ENCODE measurements at regions not wholly inside any gene's neighbourhood (a gene's known extent, or its start where the extent isn't known, plus 50 kb on each side); places are given as distances from the start of the nearest gene placed in this dataset.

DNA sequence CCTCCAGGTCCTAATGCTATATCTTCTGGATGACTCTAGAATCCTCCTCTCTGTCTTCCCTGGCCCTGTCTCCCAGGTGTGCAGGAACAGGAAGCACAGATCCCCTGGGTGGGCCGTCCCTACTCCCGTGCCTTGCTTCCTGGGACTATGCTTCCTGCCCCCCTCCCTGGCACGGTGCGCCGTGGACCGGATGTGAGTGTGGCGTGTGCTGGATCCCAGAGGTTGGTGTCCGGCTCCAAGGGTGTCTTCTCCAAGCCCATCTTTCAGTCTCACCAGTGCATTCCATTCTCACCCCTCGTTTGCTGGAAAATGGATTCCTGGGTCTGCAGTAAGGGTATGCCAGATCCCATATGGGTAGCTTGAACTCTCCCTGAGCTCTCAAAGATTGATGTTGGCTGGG lies 144.4 kb upstream of the TWIST2 start:
- TF ChIP-seq, protein P1, sequence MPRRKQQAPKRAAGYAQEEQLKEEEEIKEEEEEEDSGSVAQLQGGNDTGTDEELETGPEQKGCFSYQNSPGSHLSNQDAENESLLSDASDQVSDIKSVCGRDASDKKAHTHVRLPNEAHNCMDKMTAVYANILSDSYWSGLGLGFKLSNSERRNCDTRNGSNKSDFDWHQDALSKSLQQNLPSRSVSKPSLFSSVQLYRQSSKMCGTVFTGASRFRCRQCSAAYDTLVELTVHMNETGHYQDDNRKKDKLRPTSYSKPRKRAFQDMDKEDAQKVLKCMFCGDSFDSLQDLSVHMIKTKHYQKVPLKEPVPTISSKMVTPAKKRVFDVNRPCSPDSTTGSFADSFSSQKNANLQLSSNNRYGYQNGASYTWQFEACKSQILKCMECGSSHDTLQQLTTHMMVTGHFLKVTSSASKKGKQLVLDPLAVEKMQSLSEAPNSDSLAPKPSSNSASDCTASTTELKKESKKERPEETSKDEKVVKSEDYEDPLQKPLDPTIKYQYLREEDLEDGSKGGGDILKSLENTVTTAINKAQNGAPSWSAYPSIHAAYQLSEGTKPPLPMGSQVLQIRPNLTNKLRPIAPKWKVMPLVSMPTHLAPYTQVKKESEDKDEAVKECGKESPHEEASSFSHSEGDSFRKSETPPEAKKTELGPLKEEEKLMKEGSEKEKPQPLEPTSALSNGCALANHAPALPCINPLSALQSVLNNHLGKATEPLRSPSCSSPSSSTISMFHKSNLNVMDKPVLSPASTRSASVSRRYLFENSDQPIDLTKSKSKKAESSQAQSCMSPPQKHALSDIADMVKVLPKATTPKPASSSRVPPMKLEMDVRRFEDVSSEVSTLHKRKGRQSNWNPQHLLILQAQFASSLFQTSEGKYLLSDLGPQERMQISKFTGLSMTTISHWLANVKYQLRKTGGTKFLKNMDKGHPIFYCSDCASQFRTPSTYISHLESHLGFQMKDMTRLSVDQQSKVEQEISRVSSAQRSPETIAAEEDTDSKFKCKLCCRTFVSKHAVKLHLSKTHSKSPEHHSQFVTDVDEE (CRISPR knock-in tag; IDR thresholded peaks at IDR 0.05) = no peak
- TF ChIP-seq, protein P2, sequence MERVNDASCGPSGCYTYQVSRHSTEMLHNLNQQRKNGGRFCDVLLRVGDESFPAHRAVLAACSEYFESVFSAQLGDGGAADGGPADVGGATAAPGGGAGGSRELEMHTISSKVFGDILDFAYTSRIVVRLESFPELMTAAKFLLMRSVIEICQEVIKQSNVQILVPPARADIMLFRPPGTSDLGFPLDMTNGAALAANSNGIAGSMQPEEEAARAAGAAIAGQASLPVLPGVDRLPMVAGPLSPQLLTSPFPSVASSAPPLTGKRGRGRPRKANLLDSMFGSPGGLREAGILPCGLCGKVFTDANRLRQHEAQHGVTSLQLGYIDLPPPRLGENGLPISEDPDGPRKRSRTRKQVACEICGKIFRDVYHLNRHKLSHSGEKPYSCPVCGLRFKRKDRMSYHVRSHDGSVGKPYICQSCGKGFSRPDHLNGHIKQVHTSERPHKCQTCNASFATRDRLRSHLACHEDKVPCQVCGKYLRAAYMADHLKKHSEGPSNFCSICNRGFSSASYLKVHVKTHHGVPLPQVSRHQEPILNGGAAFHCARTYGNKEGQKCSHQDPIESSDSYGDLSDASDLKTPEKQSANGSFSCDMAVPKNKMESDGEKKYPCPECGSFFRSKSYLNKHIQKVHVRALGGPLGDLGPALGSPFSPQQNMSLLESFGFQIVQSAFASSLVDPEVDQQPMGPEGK (CRISPR knock-in tag; IDR thresholded peaks at IDR 0.05; ENCODE audit: borderline replicate concordance) = no peak
- no peak for TF ChIP-seq GLIS3 (CRISPR knock-in tag; IDR thresholded peaks at IDR 0.05)
- TF ChIP-seq ZNF565 (CRISPR knock-in tag; conservative IDR thresholded peaks at IDR 0.05; ENCODE audit: low read depth) = no peak
- TF ChIP-seq RARB (CRISPR knock-in tag; IDR thresholded peaks at IDR 0.05) = no peak
- no peak for TF ChIP-seq OSR1 (CRISPR knock-in tag; IDR thresholded peaks at IDR 0.05)
- no peak for TF ChIP-seq ISL1 (CRISPR knock-in tag; IDR thresholded peaks at IDR 0.05)
- TF ChIP-seq, protein P3, sequence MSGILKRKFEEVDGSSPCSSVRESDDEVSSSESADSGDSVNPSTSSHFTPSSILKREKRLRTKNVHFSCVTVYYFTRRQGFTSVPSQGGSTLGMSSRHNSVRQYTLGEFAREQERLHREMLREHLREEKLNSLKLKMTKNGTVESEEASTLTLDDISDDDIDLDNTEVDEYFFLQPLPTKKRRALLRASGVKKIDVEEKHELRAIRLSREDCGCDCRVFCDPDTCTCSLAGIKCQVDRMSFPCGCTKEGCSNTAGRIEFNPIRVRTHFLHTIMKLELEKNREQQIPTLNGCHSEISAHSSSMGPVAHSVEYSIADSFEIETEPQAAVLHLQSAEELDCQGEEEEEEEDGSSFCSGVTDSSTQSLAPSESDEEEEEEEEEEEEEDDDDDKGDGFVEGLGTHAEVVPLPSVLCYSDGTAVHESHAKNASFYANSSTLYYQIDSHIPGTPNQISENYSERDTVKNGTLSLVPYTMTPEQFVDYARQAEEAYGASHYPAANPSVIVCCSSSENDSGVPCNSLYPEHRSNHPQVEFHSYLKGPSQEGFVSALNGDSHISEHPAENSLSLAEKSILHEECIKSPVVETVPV (CRISPR knock-in tag; IDR thresholded peaks at IDR 0.05) = no peak
- no peak for TF ChIP-seq ZNF8 (CRISPR knock-in tag; IDR thresholded peaks at IDR 0.05)
- TF ChIP-seq ZFP30 (CRISPR knock-in tag; IDR thresholded peaks at IDR 0.05) = no peak
- TF ChIP-seq, protein P4, sequence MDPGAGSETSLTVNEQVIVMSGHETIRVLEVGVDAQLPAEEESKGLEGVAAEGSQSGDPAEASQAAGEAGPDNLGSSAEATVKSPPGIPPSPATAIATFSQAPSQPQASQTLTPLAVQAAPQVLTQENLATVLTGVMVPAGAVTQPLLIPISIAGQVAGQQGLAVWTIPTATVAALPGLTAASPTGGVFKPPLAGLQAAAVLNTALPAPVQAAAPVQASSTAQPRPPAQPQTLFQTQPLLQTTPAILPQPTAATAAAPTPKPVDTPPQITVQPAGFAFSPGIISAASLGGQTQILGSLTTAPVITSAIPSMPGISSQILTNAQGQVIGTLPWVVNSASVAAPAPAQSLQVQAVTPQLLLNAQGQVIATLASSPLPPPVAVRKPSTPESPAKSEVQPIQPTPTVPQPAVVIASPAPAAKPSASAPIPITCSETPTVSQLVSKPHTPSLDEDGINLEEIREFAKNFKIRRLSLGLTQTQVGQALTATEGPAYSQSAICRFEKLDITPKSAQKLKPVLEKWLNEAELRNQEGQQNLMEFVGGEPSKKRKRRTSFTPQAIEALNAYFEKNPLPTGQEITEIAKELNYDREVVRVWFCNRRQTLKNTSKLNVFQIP (CRISPR knock-in tag; IDR thresholded peaks at IDR 0.05; ENCODE audit: borderline replicate concordance, low read depth) = no peak
- no peak for TF ChIP-seq ARNTL (CRISPR knock-in tag; IDR thresholded peaks at IDR 0.05; ENCODE audit: borderline replicate concordance, low read depth)

DNA sequence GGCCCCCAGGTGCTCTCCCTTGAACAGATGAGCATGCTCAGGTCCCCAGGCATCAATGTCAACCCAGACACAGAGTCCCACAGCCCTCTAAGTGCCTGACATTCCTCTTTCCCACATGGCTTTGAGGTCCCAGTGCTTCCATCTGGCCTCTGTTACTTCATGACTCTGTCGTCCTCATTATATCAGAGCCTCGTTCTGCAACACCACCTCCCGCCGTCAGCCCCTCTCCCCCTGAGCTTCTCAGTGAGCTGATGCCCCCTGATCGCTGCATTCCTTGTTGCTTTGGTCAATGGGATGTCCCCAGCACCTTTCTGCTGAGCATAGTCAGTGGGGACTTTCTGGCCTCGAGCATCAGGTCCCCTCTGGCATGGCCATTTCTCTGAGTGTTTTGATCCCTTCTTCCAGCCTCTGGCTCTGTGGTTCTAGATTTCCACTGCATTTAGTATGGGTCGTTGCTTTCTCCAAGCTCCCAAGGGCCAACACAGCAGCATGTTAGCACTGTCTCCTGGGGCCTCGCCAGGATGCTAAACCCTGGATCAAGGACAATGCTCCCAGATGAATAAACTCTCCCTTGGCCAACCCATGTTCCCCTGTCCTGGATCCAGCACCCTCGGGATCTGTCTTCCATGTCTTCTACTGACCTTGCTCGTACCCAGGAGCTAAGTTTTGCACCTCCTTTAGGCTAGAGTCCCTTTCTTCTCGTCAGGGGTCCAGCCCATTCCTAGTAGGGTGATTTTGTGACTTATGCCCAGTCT lies 143.2 kb upstream of the TWIST2 start:
- TF ChIP-seq PPARA (CRISPR knock-in tag; IDR thresholded peaks at IDR 0.05; ENCODE audit: borderline replicate concordance) (no peak), ZNF70 (CRISPR knock-in tag; IDR thresholded peaks at IDR 0.05) (no peak), BACH2 (CRISPR knock-in tag; IDR thresholded peaks at IDR 0.05; ENCODE audit: borderline replicate concordance) (no peak), ARNTL (CRISPR knock-in tag; IDR thresholded peaks at IDR 0.05; ENCODE audit: borderline replicate concordance, low read depth) (no peak), ESRRG (CRISPR knock-in tag; IDR thresholded peaks at IDR 0.05) (no peak), ZFP30 (CRISPR knock-in tag; IDR thresholded peaks at IDR 0.05) (no peak), OSR1 (CRISPR knock-in tag; IDR thresholded peaks at IDR 0.05) (no peak), CSDC2 (CRISPR knock-in tag; IDR thresholded peaks at IDR 0.05) (no peak), TCF4 (CRISPR knock-in tag; IDR thresholded peaks at IDR 0.05; ENCODE audit: borderline replicate concordance) (no peak), SNAI2 (CRISPR knock-in tag; IDR thresholded peaks at IDR 0.05) (no peak), GLIS3 (CRISPR knock-in tag; IDR thresholded peaks at IDR 0.05) (no peak), ZNF8 (CRISPR knock-in tag; IDR thresholded peaks at IDR 0.05) (no peak)
- TF ChIP-seq, protein P5, sequence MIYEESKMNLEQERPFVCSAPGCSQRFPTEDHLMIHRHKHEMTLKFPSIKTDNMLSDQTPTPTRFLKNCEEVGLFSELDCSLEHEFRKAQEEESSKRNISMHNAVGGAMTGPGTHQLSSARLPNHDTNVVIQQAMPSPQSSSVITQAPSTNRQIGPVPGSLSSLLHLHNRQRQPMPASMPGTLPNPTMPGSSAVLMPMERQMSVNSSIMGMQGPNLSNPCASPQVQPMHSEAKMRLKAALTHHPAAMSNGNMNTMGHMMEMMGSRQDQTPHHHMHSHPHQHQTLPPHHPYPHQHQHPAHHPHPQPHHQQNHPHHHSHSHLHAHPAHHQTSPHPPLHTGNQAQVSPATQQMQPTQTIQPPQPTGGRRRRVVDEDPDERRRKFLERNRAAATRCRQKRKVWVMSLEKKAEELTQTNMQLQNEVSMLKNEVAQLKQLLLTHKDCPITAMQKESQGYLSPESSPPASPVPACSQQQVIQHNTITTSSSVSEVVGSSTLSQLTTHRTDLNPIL (CRISPR knock-in tag; IDR thresholded peaks at IDR 0.05; ENCODE audit: low read depth) = no peak
- TF ChIP-seq, protein P1 (CRISPR knock-in tag; IDR thresholded peaks at IDR 0.05) = no peak
- TF ChIP-seq, protein P2 (CRISPR knock-in tag; IDR thresholded peaks at IDR 0.05; ENCODE audit: borderline replicate concordance) = no peak
- no peak for ATAC-seq

More for the DNA sequence above, 144.4 kb upstream of the TWIST2 start:
- ATAC-seq = no peak
